ENCODE measurements at regions not wholly inside any gene's neighbourhood (a gene's known extent, or its start where the extent isn't known, plus 50 kb on each side); places are given as distances from the start of the nearest gene placed in this dataset.
A peak's percentile ranks its signal among the peaks of the same experiment; 100 is the strongest.

DNA sequence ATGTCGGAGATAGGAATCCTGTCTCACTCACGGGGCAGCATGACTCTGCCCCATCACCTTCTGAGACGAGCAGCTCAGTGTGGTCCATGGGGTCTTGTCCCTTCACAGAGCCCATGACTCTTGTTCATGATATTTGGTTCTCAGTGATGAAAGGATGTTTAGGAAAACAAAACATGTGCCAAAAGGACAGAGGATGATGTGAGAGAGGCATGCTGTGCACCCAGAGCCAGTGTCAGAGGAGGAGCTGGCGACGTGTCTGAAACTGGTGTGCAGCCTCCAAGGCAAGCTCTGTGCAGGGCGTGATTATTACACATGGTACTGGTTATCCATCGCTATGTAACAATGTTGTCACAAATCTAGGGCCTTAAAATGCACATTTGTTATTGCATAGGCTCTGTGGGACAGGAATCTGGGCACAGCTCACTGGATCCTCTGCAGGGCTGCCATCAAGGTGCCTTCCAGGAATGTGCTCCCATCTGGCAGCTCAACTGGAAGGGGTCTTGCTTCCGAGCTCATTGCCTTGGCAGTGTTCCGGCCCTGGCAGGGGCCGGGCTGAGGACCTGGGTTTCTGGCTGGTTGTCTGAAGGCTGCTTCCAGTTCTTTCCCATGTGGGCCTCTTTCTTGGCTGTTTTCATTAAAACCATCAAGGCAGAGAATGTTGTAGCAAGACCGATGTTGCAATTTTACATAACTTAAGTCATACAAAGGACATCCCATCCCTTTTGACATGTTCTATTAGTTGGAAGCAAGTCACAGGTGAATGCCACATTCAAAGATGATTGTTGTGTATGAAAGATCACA, 175.4 kb downstream of the ERMARD start:
- no peak overlapping the region for H3K4me3 ChIP-seq (ENCODE audit: low read length in 2 of 2)
- H3K79me1 ChIP-seq (ENCODE audit: low read depth, low read length) = no peaks in the 10 kb centered on the region
- WGBS, 2 donors (ENCODE audit: extremely low coverage in 2 of 2, insufficient read length in 2 of 2, insufficient replicate concordance in 1 of 2) = no CpG with 5 or more reads among the region's 11 CpGs
- no peak overlapping the region for H3K4ac ChIP-seq (ENCODE audit: low read length)
- H2BK5ac ChIP-seq (ENCODE audit: low read length) = no peak overlapping the region
- H2AK5ac ChIP-seq (ENCODE audit: low read depth, low read length) = no peak overlapping the region
- H3K27me3 ChIP-seq (ENCODE audit: control insufficient read depth in 3 of 3, insufficient read depth in 3 of 3, low read depth in 1 of 3, low read length in 3 of 3) = no peaks in the 10 kb centered on the region
- H3K4me1 ChIP-seq (ENCODE audit: control insufficient read depth in 2 of 2, insufficient read depth in 1 of 2, low read depth in 1 of 2, low read length in 2 of 2) = peaks cover 2 to 11% of the 10 kb centered on the region in 2 donors
- H2AFZ ChIP-seq (ENCODE audit: low read length) = no peak overlapping the region
- H4K8ac ChIP-seq (ENCODE audit: low read depth, low read length) = no peak overlapping the region
- H4K91ac ChIP-seq (ENCODE audit: low read depth, low read length, poor library complexity) = no peak overlapping the region
- no peak overlapping the region for H2BK120ac ChIP-seq (ENCODE audit: low read depth, low read length)
- DNase-seq (ENCODE audit: low spot score) = no peak
- H3K4me2 ChIP-seq (ENCODE audit: insufficient read depth, low read length, poor library complexity, severe bottlenecking) = no peak overlapping the region
- H3K23ac ChIP-seq (ENCODE audit: low read depth, low read length, poor library complexity) = no peak overlapping the region
- no peak overlapping the region for H2BK12ac ChIP-seq (ENCODE audit: low read length)
- no peak overlapping the region for H3K18ac ChIP-seq (ENCODE audit: low read length)
- H3K9me3 ChIP-seq (replicated peaks in 1 of 2; ENCODE audit: control insufficient read depth in 2 of 2, insufficient read depth in 1 of 2, low read depth in 1 of 2, low read length in 2 of 2) = peaks cover 0 to 5% of the 10 kb centered on the region in 2 donors
- H3K14ac ChIP-seq (ENCODE audit: low read length) = no peak overlapping the region
- H3K36me3 ChIP-seq (replicated peaks in 1 of 2; ENCODE audit: control insufficient read depth in 2 of 2, insufficient read depth in 2 of 2, low read length in 2 of 2) = no peaks in the 10 kb centered on the region
- no peak overlapping the region for H3K9ac ChIP-seq (ENCODE audit: low read depth, low read length, poor library complexity)
- H2BK15ac ChIP-seq (ENCODE audit: low read length) = no peak overlapping the region
- H3K27ac ChIP-seq (replicated peaks; ENCODE audit: low read length) = no peak overlapping the region

DNA sequence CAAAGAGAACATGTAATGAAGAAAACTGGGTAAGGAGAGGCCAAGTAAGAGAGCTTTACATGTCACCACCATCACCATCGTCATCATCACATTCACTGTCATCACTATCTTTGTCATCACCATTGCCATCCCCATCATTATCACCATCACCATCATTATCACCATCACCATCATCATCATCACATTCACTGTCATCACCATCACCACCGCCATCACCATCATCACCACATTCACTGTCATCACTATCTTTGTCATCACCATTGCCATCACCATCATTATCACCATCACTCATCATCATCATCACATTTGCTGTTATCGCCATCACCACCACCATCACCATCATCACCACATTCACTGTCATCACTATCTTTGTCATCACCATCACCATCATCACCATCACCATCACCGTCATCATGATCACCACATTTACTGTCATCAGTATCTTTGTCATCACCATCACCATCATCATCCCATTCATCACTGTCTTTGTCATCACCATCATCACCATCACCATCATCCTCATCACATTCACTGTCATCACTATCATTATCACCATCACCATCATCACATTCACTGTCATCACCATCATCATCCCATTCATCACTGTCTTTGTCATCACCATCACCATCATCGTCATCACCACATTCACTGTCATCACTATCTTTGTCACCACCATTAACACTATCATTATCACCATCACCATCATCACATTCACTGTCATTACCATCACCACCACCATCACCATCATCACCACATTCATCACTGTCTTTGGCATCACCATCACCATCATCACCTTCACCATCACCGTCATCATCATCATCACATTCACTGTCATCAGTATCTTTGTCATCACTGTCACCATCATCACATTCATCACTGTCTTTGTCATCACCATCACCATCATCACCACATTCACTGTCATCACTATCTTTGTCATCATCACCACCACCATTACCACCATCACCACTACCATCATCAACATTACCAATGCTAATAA, 172.3 kb downstream of the ERMARD start:
- no peaks in the 10 kb centered on the region for H3K36me3 ChIP-seq (replicated peaks in 1 of 2; ENCODE audit: control insufficient read depth in 2 of 2, insufficient read depth in 2 of 2, low read length in 2 of 2)
- H2BK5ac ChIP-seq (ENCODE audit: low read length) = no peak overlapping the region
- no peak overlapping the region for H2BK12ac ChIP-seq (ENCODE audit: low read length)
- no peak overlapping the region for H3K14ac ChIP-seq (ENCODE audit: low read length)
- no peak overlapping the region for H3K27ac ChIP-seq (replicated peaks; ENCODE audit: low read length)
- H3K4me2 ChIP-seq (ENCODE audit: insufficient read depth, low read length, poor library complexity, severe bottlenecking) = no peak overlapping the region
- H3K4me1 ChIP-seq (ENCODE audit: control insufficient read depth in 2 of 2, insufficient read depth in 1 of 2, low read depth in 1 of 2, low read length in 2 of 2) = peaks cover 2 to 9% of the 10 kb centered on the region in 2 donors
- no peak overlapping the region for H3K4ac ChIP-seq (ENCODE audit: low read length)
- peak overlapping the region; percentile 13 for H3K9ac ChIP-seq (ENCODE audit: low read depth, low read length, poor library complexity)
- H3K9me3 ChIP-seq (replicated peaks in 1 of 2; ENCODE audit: control insufficient read depth in 2 of 2, insufficient read depth in 1 of 2, low read depth in 1 of 2, low read length in 2 of 2) = peaks cover 0 to 3% of the 10 kb centered on the region in 2 donors
- no peak overlapping the region for H4K91ac ChIP-seq (ENCODE audit: low read depth, low read length, poor library complexity)
- no peak overlapping the region for H2AK5ac ChIP-seq (ENCODE audit: low read depth, low read length)
- H3K23ac ChIP-seq (ENCODE audit: low read depth, low read length, poor library complexity) = no peak overlapping the region
- no peak overlapping the region for H2BK120ac ChIP-seq (ENCODE audit: low read depth, low read length)
- H4K8ac ChIP-seq (ENCODE audit: low read depth, low read length) = no peak overlapping the region
- no peak for DNase-seq (ENCODE audit: low spot score)
- no peak overlapping the region for H2BK15ac ChIP-seq (ENCODE audit: low read length)
- H3K18ac ChIP-seq (ENCODE audit: low read length) = no peak overlapping the region
- H3K79me1 ChIP-seq (ENCODE audit: low read depth, low read length) = no peaks in the 10 kb centered on the region
- WGBS, 2 donors (ENCODE audit: extremely low coverage in 2 of 2, insufficient read length in 2 of 2, insufficient replicate concordance in 1 of 2) = 100% methylated on average over 2 of the region's 6 CpGs; no CpG with 5 or more reads in 1 of the 2 donors
- no peaks in the 10 kb centered on the region for H3K27me3 ChIP-seq (ENCODE audit: control insufficient read depth in 3 of 3, insufficient read depth in 3 of 3, low read depth in 1 of 3, low read length in 3 of 3)
- no peak overlapping the region for H2AFZ ChIP-seq (ENCODE audit: low read length)
- peak overlapping the region in 1 of 2 donors; percentile 28 for H3K4me3 ChIP-seq (ENCODE audit: low read length in 2 of 2)

DNA sequence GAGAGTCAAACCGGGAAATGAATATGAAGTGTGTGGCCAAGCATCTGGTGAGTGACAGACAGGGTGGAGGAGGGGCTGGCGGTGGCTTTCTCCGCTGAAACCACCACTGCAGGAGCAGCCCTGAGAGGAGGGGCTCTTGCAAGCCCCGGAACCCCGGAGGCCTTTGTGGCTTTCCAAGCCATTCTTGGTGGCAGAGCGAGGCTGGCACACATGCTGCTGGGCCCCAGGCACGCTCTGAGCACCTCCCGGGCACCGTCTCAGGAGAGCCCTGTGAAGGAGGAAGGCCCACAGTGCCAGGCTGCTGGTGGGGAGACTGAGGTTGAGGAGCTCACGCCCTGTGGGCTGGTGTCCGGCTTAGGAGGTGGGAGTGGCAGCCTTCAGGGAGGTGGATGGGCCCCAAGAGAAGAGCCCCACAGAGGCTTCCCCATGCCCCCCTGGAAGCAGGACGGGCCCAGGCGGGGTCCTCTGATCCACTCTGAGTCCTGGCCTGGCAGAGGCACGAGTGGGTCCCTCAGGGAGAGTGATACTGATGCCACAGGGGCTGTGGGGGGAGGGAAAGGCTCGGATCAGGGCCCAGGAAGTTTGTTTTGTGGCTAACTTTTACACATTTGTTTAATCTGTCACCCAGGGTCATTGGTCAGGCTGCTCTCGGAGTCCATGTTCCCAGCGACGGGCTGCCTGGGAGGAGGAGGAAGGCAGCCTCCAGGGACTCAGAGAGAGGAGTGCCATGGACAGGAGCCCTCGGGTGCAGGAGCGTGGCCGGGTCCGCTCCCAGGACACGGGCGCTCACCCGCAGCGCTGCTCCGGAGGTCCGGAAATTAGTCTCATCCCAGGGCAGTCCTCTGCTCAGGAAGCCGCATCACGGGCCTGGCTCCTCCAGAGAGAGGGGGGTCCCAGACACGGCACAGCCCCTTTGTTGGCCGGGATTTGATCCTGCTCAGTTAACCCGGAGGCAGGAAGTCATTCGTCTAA, 170.7 kb downstream of the ERMARD start:
- H3K9ac ChIP-seq (ENCODE audit: low read depth, low read length, poor library complexity) = no peak overlapping the region
- H3K9me3 ChIP-seq (replicated peaks in 1 of 2; ENCODE audit: control insufficient read depth in 2 of 2, insufficient read depth in 1 of 2, low read depth in 1 of 2, low read length in 2 of 2) = peaks cover 0 to 6% of the 10 kb centered on the region in 2 donors
- no peak overlapping the region for H3K27ac ChIP-seq (replicated peaks; ENCODE audit: low read length)
- H2BK12ac ChIP-seq (ENCODE audit: low read length) = no peak overlapping the region
- H3K18ac ChIP-seq (ENCODE audit: low read length) = peak overlapping the region; percentile 96
- no peak for DNase-seq (ENCODE audit: low spot score)
- H3K4me3 ChIP-seq (ENCODE audit: low read length in 2 of 2) = no peak overlapping the region
- no peak overlapping the region for H3K4me2 ChIP-seq (ENCODE audit: insufficient read depth, low read length, poor library complexity, severe bottlenecking)
- no peak overlapping the region for H2BK5ac ChIP-seq (ENCODE audit: low read length)
- no peaks in the 10 kb centered on the region for H3K79me1 ChIP-seq (ENCODE audit: low read depth, low read length)
- no peaks in the 10 kb centered on the region for H3K36me3 ChIP-seq (replicated peaks in 1 of 2; ENCODE audit: control insufficient read depth in 2 of 2, insufficient read depth in 2 of 2, low read length in 2 of 2)
- H3K4ac ChIP-seq (ENCODE audit: low read length) = peak overlapping the region; percentile 53
- H2BK120ac ChIP-seq (ENCODE audit: low read depth, low read length) = peak overlapping the region; percentile 10
- H3K4me1 ChIP-seq (ENCODE audit: control insufficient read depth in 2 of 2, insufficient read depth in 1 of 2, low read depth in 1 of 2, low read length in 2 of 2) = peaks cover 2 to 9% of the 10 kb centered on the region in 2 donors
- H2AFZ ChIP-seq (ENCODE audit: low read length) = peak overlapping the region; percentile 79
- no peaks in the 10 kb centered on the region for H3K27me3 ChIP-seq (ENCODE audit: control insufficient read depth in 3 of 3, insufficient read depth in 3 of 3, low read depth in 1 of 3, low read length in 3 of 3)
- no peak overlapping the region for H3K23ac ChIP-seq (ENCODE audit: low read depth, low read length, poor library complexity)
- H2AK5ac ChIP-seq (ENCODE audit: low read depth, low read length) = peak overlapping the region; percentile 65
- peak overlapping the region; percentile 73 for H4K8ac ChIP-seq (ENCODE audit: low read depth, low read length)
- no CpG with 5 or more reads among the region's 34 CpGs for WGBS, 2 donors (ENCODE audit: extremely low coverage in 2 of 2, insufficient read length in 2 of 2, insufficient replicate concordance in 1 of 2)
- no peak overlapping the region for H4K91ac ChIP-seq (ENCODE audit: low read depth, low read length, poor library complexity)
- peak overlapping the region; percentile 59 for H2BK15ac ChIP-seq (ENCODE audit: low read length)
- no peak overlapping the region for H3K14ac ChIP-seq (ENCODE audit: low read length)
